C4-2B (cell line): ENCODE measurements at regions not wholly inside any gene's neighbourhood (a gene's known extent, or its start where the extent isn't known, plus 50 kb on each side); places are given as distances from the start of the nearest gene placed in this dataset.

Experiments
- ZFX ChIP-seq: fragments of 450-650 bp; IDR thresholded peaks from 2 replicates; pipeline ENCODE4 v1.6.1; 2017
- TF ChIP-seq, protein P1 (sequence below): fragments of 450-650 bp; conservative IDR thresholded peaks from 2 replicates; pipeline ENCODE4 v1.5.1; 2017; ENCODE audit warnings: mild to moderate bottlenecking

DNA sequence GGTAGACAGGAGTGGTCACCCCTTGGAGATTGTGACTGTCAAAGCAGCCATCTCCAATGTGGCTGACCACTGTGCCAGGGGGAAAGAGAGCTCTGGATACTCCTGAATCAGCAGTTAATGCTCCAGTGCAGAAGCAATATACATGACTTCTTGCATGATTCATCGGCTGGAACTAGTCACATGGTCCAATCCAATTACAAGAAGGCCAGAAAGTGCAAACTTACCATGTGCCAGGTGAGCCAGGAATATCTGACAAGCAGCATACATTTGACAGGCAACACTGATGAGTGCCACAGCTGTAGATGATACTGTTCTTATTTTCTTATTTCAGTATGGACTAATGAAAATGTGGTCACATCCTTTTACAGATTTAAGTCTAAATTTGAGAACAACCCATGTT is 440.0 kb upstream of the MPDZ start:
- TF ChIP-seq, protein P1, sequence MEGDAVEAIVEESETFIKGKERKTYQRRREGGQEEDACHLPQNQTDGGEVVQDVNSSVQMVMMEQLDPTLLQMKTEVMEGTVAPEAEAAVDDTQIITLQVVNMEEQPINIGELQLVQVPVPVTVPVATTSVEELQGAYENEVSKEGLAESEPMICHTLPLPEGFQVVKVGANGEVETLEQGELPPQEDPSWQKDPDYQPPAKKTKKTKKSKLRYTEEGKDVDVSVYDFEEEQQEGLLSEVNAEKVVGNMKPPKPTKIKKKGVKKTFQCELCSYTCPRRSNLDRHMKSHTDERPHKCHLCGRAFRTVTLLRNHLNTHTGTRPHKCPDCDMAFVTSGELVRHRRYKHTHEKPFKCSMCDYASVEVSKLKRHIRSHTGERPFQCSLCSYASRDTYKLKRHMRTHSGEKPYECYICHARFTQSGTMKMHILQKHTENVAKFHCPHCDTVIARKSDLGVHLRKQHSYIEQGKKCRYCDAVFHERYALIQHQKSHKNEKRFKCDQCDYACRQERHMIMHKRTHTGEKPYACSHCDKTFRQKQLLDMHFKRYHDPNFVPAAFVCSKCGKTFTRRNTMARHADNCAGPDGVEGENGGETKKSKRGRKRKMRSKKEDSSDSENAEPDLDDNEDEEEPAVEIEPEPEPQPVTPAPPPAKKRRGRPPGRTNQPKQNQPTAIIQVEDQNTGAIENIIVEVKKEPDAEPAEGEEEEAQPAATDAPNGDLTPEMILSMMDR: no peak
- no peak for TF ChIP-seq ZFX
